DND-41 (cell line): ENCODE measurements at regions not wholly inside any gene's neighbourhood (a gene's known extent, or its start where the extent isn't known, plus 50 kb on each side); places are given as distances from the start of the nearest gene placed in this dataset.

ENCODE experiments used
- ATAC-seq: fragments of 200-7000 bp; cut with Tn5 transposase; 3 replicates; pipeline ENCODE4 v1.9.1; 2021; ENCODE audit warnings: low read depth; ENCODE audit not compliant: insufficient read depth
- DNase-seq: peaks from one replicate; pipeline ENCODE4 v3.0.0-alpha.2; 2020
- H2AFZ ChIP-seq: 2 replicates; pipeline ENCODE4 v1.6.0; 2012; ENCODE audit warnings: low read depth, low read length
- H3K27ac ChIP-seq: 2 replicates; pipeline ENCODE4 v1.5.1; 2012; ENCODE audit warnings: low read length, inconsistent platforms
- H3K27me3 ChIP-seq: fragments of 200-600 bp; sonication (generic); 2 replicates; pipeline ENCODE4 v1.6.0; 2012; ENCODE audit warnings: low read length, mild to moderate bottlenecking, inconsistent platforms; ENCODE audit not compliant: insufficient read depth, poor library complexity
- H3K36me3 ChIP-seq: 2 replicates; pipeline ENCODE4 v1.5.1; 2012; ENCODE audit warnings: low read length, inconsistent platforms; ENCODE audit not compliant: insufficient read depth
- H3K4me1 ChIP-seq: 2 replicates; pipeline ENCODE4 v1.5.1; 2012; ENCODE audit warnings: mild to moderate bottlenecking, low read length; ENCODE audit not compliant: insufficient read depth
- H3K4me2 ChIP-seq: 2 replicates; pipeline ENCODE4 v1.6.0; 2012; ENCODE audit warnings: mild to moderate bottlenecking, moderate library complexity, low read length, inconsistent platforms; ENCODE audit not compliant: insufficient read depth
- H3K4me3 ChIP-seq, 2 experiments: fragments of 200-600 bp in 1 of 2; shearing (Covaris generic) in 1 of 2; 2 replicates each; pipeline ENCODE4 v1.5.1; 2012 to 2016; ENCODE audit warnings: inconsistent platforms in 2 of 2, low read length in 2 of 2, mild to moderate bottlenecking in 2 of 2, low read depth in 1 of 2, moderate library complexity in 1 of 2
- H3K79me2 ChIP-seq: 2 replicates; pipeline ENCODE4 v1.6.0; 2012; ENCODE audit warnings: low read length, inconsistent platforms; ENCODE audit not compliant: insufficient read depth
- H3K9ac ChIP-seq: 2 replicates; pipeline ENCODE4 v1.6.0; 2012; ENCODE audit warnings: low read depth, mild to moderate bottlenecking, inconsistent platforms, low read length, moderate library complexity
- H3K9me3 ChIP-seq: 2 replicates; pipeline ENCODE4 v1.5.1; 2012; ENCODE audit warnings: low read length, moderate library complexity, mild to moderate bottlenecking, inconsistent platforms; ENCODE audit not compliant: insufficient read depth, severe bottlenecking
- H4K20me1 ChIP-seq: 2 replicates; pipeline ENCODE4 v1.6.0; 2012; ENCODE audit warnings: low read length; ENCODE audit not compliant: insufficient read depth
- EZH2 ChIP-seq: IDR thresholded peaks from 3 replicates; pipeline ENCODE4 v1.6.1; 2012; ENCODE audit warnings: borderline replicate concordance, low read depth, mild to moderate bottlenecking, moderate library complexity, low read length, inconsistent platforms; ENCODE audit not compliant: severe bottlenecking
- TF ChIP-seq, protein P1 (sequence below): IDR thresholded peaks from 2 replicates; pipeline ENCODE4 v1.5.1; 2012; ENCODE audit warnings: borderline replicate concordance, low read length, moderate library complexity, mild to moderate bottlenecking; ENCODE audit not compliant: poor library complexity, severe bottlenecking; ENCODE audit errors: extremely low read depth

GRCh38 chr11:8332196-8332595 lies 68.5 kb upstream of the LMO1 start:
- no peaks in the 10 kb centered on the region for H3K27me3 ChIP-seq

DNA sequence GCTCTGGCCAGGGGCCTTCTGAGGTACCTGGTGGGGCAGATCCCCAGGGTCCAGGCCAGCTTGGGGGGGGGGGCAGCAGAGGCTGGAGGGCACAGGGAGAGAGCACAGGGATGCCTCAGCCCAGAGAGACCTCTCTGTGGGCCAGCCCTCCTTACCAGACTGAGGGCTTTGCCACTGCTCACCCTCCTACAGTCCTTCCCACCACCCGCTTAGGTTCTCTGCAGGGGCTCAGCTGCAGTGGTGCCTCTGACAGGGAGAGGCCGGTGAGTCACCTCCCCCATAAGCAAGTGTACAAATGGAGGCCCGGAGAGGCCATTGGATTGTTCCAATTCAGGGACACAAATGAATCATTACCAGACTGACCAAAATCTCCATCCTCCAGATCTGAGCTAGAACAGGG lies 68.1 kb upstream of the LMO1 start:
- Histone ChIP-seq H3K4me1 (no peaks in the 10 kb centered on the region), H3K4me3 (no peak overlapping the region), H2AFZ (no peak overlapping the region), H4K20me1 (peaks cover 6% of the 10 kb centered on the region; the same call in 1 of the 2 replicates), H3K9me3 (no peaks in the 10 kb centered on the region), H3K27me3 (no peaks in the 10 kb centered on the region), H3K9ac (no peak overlapping the region), H3K36me3 (no peaks in the 10 kb centered on the region), H3K4me2 (no peak overlapping the region), H3K27ac (no peak overlapping the region), H3K79me2 (no peaks in the 10 kb centered on the region)
- ATAC-seq, result no peak
- no peak for DNase-seq
- TF ChIP-seq EZH2, result no peak
- TF ChIP-seq, protein P1, sequence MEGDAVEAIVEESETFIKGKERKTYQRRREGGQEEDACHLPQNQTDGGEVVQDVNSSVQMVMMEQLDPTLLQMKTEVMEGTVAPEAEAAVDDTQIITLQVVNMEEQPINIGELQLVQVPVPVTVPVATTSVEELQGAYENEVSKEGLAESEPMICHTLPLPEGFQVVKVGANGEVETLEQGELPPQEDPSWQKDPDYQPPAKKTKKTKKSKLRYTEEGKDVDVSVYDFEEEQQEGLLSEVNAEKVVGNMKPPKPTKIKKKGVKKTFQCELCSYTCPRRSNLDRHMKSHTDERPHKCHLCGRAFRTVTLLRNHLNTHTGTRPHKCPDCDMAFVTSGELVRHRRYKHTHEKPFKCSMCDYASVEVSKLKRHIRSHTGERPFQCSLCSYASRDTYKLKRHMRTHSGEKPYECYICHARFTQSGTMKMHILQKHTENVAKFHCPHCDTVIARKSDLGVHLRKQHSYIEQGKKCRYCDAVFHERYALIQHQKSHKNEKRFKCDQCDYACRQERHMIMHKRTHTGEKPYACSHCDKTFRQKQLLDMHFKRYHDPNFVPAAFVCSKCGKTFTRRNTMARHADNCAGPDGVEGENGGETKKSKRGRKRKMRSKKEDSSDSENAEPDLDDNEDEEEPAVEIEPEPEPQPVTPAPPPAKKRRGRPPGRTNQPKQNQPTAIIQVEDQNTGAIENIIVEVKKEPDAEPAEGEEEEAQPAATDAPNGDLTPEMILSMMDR, result no peak

More at GRCh38 chr11:8332196-8332595, 68.5 kb upstream of the LMO1 start:
- H4K20me1 ChIP-seq, result peaks cover 6% of the 10 kb centered on the region; the same call in 1 of the 2 replicates
- H3K79me2 ChIP-seq, result no peaks in the 10 kb centered on the region
- ATAC-seq (no peak), DNase-seq (no peak)
- no peak overlapping the region for H3K27ac ChIP-seq
- H3K36me3 ChIP-seq, result no peaks in the 10 kb centered on the region
- no peaks in the 10 kb centered on the region for H3K9me3 ChIP-seq
- H3K4me3 ChIP-seq, result no peak overlapping the region
- H3K4me1 ChIP-seq, result no peaks in the 10 kb centered on the region
- H2AFZ ChIP-seq, result no peak overlapping the region
- no peak for TF ChIP-seq EZH2
- TF ChIP-seq, protein P1, result no peak
- H3K4me2 ChIP-seq, result no peak overlapping the region
- no peak overlapping the region for H3K9ac ChIP-seq

GRCh38 chr11:8330896-8331295 lies 67.2 kb upstream of the LMO1 start:
- DNase-seq, result no peak
- no peak overlapping the region for H3K4me3 ChIP-seq
- ATAC-seq, result no peak
- no peaks in the 10 kb centered on the region for H3K9me3 ChIP-seq
- H3K4me2 ChIP-seq, result no peak overlapping the region
- no peak overlapping the region for H3K9ac ChIP-seq
- H2AFZ ChIP-seq, result no peak overlapping the region
- peaks cover 6% of the 10 kb centered on the region; the same call in 1 of the 2 replicates for H4K20me1 ChIP-seq
- no peaks in the 10 kb centered on the region for H3K79me2 ChIP-seq
- no peaks in the 10 kb centered on the region for H3K36me3 ChIP-seq
- H3K27me3 ChIP-seq, result no peaks in the 10 kb centered on the region
- no peaks in the 10 kb centered on the region for H3K4me1 ChIP-seq
- H3K27ac ChIP-seq, result no peak overlapping the region
- no peak for TF ChIP-seq EZH2
- TF ChIP-seq, protein P1, result no peak

GRCh38 chr11:8330404-8330803 lies 66.7 kb upstream of the LMO1 start:
- H3K4me2 ChIP-seq, result no peak overlapping the region
- H3K9me3 ChIP-seq, result no peaks in the 10 kb centered on the region
- H3K79me2 ChIP-seq, result no peaks in the 10 kb centered on the region
- H3K4me3 ChIP-seq, result no peak overlapping the region
- H2AFZ ChIP-seq, result no peak overlapping the region
- H4K20me1 ChIP-seq, result peaks cover 6% of the 10 kb centered on the region; the same call in 1 of the 2 replicates
- H3K36me3 ChIP-seq, result no peaks in the 10 kb centered on the region
- no peak overlapping the region for H3K27ac ChIP-seq
- no peaks in the 10 kb centered on the region for H3K4me1 ChIP-seq
- ATAC-seq (no peak), DNase-seq (no peak)
- no peaks in the 10 kb centered on the region for H3K27me3 ChIP-seq
- TF ChIP-seq, protein P1, result no peak
- H3K9ac ChIP-seq, result no peak overlapping the region
